ENCODE measurements at regions not wholly inside any gene's neighbourhood (a gene's known extent, or its start where the extent isn't known, plus 50 kb on each side); places are given as distances from the start of the nearest gene placed in this dataset.

DNA sequence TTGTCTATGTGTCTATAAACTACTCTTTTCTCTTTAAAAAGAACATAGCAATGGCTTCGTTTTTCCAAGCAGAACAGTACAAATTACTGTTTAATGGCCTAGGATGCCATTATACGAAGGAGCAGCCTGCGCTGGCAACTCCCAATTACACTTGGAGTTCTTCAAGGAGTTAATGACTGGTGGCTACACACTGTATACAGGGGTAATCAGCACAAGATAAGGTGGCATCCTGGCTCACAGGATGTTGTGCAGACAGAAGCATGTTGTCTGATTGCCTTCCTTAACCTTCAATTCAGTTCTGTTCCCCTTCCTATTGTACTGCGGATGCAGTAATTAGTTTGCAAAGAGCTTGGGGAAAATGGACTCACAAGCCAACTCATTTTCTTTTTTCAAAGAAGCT, 250.7 kb upstream of the ROBO2 start:
- TF ChIP-seq, protein P1, sequence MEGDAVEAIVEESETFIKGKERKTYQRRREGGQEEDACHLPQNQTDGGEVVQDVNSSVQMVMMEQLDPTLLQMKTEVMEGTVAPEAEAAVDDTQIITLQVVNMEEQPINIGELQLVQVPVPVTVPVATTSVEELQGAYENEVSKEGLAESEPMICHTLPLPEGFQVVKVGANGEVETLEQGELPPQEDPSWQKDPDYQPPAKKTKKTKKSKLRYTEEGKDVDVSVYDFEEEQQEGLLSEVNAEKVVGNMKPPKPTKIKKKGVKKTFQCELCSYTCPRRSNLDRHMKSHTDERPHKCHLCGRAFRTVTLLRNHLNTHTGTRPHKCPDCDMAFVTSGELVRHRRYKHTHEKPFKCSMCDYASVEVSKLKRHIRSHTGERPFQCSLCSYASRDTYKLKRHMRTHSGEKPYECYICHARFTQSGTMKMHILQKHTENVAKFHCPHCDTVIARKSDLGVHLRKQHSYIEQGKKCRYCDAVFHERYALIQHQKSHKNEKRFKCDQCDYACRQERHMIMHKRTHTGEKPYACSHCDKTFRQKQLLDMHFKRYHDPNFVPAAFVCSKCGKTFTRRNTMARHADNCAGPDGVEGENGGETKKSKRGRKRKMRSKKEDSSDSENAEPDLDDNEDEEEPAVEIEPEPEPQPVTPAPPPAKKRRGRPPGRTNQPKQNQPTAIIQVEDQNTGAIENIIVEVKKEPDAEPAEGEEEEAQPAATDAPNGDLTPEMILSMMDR (IDR thresholded peaks at IDR 0.05) = no peak
- no peak for TF ChIP-seq POLR2A (IDR thresholded peaks at IDR 0.05)

All from Peyer's patch (tissue), 4 donors.